Right lobe of liver (tissue), 4 donors: ENCODE measurements at regions not wholly inside any gene's neighbourhood (a gene's known extent, or its start where the extent isn't known, plus 50 kb on each side); places are given as distances from the start of the nearest gene placed in this dataset.

Experiments used
- CTCF ChIP-seq, 4 donors: fragments of 200-600 bp in 3 of 4; fragments of 450-650 bp in 1 of 4; IDR thresholded peaks; one replicate each; pipeline versions ENCODE4 v1.5.1 to v1.8.0; 2016 to 2022; ENCODE audit warnings: antibody characterized with exemption in 4 of 4, mild to moderate bottlenecking in 2 of 4
- POLR2A ChIP-seq: fragments of 450-650 bp; IDR thresholded peaks from one replicate; pipeline ENCODE4 v1.6.1; 2017; ENCODE audit warnings: antibody characterized with exemption, mild to moderate bottlenecking
- donor health status: DM: no; HTN: no; CAD: no.
- donor health status: DM: no; HTN: no; CAD: no.
- donor health status: DM: no; HTN: yes; CAD: no.

GRCh38 chr3:167162083-167162482 is 218.0 kb downstream of the ZBBX start:
- no peak for TF ChIP-seq CTCF (IDR thresholded peaks at IDR 0.05)
- no peak for TF ChIP-seq POLR2A
